ENCODE measurements at regions not wholly inside any gene's neighbourhood (a gene's known extent, or its start where the extent isn't known, plus 50 kb on each side); places are given as distances from the start of the nearest gene placed in this dataset.

DNA sequence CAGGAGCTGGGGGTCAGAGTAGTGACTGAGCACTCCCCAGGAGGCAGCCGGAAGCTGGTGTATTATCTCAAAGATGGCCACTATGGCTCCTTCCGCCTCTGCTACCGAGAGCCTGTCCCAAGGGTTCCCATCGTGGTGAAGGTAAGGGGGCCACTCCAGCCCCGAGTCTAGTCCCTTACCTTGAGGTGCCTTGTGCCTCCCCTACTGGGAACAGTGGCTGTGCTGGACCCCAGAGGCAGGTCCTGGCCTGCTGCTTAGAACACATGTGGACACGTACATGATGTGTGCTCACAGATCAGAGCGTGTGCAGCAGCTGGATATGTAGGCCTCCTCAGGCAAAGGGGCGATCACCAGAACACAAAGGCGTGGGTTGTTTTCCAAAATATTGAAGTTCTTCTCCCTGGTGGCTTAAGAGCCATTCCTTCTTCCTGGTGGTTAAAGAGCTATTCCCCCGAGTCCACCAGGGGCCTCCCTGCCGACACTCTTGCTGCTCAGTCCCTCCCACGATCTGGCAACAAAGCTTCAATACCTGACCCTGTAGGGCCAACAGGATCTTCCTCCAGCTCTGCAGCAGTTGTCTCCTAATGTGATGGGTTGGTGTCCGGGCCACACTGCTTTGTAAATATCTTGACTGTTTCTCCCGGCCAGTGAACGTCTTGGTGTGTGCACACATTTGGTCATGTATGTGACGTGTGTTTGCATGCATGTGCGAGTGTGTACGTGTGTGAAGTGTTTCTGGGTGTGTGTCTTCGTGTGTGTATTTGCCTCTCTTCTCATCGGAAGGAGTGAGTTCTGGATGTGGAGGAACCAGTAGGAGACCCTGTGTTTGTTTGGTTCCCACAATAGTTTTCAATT is 68.4 kb upstream of the TINAGL1 start:
- TF ChIP-seq, protein P1, sequence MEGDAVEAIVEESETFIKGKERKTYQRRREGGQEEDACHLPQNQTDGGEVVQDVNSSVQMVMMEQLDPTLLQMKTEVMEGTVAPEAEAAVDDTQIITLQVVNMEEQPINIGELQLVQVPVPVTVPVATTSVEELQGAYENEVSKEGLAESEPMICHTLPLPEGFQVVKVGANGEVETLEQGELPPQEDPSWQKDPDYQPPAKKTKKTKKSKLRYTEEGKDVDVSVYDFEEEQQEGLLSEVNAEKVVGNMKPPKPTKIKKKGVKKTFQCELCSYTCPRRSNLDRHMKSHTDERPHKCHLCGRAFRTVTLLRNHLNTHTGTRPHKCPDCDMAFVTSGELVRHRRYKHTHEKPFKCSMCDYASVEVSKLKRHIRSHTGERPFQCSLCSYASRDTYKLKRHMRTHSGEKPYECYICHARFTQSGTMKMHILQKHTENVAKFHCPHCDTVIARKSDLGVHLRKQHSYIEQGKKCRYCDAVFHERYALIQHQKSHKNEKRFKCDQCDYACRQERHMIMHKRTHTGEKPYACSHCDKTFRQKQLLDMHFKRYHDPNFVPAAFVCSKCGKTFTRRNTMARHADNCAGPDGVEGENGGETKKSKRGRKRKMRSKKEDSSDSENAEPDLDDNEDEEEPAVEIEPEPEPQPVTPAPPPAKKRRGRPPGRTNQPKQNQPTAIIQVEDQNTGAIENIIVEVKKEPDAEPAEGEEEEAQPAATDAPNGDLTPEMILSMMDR (IDR thresholded peaks at IDR 0.05) = no peak
- TF ChIP-seq POLR2A (IDR thresholded peaks at IDR 0.05; ENCODE audit: low read depth) = no peak
